ENCODE measurements at regions not wholly inside any gene's neighbourhood (a gene's known extent, or its start where the extent isn't known, plus 50 kb on each side); places are given as distances from the start of the nearest gene placed in this dataset.

GRCh38 chr2:2855297-2855696 is 522.3 kb downstream of the EIPR1 start:
- Histone ChIP-seq H3K9ac (ENCODE audit: low read length) (no peak overlapping the region), H3K27ac (ENCODE audit: low read depth, low read length) (no peak overlapping the region), H3K4me1 (ENCODE audit: insufficient read depth, low read length) (no peaks in the 10 kb centered on the region), H3K4me3 (ENCODE audit: low read depth in 1 of 2, low read length in 2 of 2) (no peak overlapping the region), H3K36me3 (ENCODE audit: insufficient read depth, low read length) (no peaks in the 10 kb centered on the region), H3K9me3 (ENCODE audit: low read length) (no peaks in the 10 kb centered on the region), H3K27me3 (ENCODE audit: control insufficient read depth in 1 of 2, insufficient read depth in 2 of 2, low read length in 2 of 2) (no peaks in the 10 kb centered on the region)

- Histone ChIP-seq H3K27me3 (ENCODE audit: control insufficient read depth in 1 of 2, insufficient read depth in 2 of 2, low read length in 2 of 2) (no peaks in the 10 kb centered on the region), H3K36me3 (ENCODE audit: insufficient read depth, low read length) (no peaks in the 10 kb centered on the region), H3K4me3 (ENCODE audit: low read depth in 1 of 2, low read length in 2 of 2) (no peak overlapping the region), H3K4me1 (ENCODE audit: insufficient read depth, low read length) (no peaks in the 10 kb centered on the region), H3K9me3 (ENCODE audit: low read length) (no peaks in the 10 kb centered on the region), H3K27ac (ENCODE audit: low read depth, low read length) (no peak overlapping the region), H3K9ac (ENCODE audit: low read length) (no peak overlapping the region)
Observed at GRCh38 chr2:2853346-2853745, 522.3 kb upstream of the MYT1L start.

DNA sequence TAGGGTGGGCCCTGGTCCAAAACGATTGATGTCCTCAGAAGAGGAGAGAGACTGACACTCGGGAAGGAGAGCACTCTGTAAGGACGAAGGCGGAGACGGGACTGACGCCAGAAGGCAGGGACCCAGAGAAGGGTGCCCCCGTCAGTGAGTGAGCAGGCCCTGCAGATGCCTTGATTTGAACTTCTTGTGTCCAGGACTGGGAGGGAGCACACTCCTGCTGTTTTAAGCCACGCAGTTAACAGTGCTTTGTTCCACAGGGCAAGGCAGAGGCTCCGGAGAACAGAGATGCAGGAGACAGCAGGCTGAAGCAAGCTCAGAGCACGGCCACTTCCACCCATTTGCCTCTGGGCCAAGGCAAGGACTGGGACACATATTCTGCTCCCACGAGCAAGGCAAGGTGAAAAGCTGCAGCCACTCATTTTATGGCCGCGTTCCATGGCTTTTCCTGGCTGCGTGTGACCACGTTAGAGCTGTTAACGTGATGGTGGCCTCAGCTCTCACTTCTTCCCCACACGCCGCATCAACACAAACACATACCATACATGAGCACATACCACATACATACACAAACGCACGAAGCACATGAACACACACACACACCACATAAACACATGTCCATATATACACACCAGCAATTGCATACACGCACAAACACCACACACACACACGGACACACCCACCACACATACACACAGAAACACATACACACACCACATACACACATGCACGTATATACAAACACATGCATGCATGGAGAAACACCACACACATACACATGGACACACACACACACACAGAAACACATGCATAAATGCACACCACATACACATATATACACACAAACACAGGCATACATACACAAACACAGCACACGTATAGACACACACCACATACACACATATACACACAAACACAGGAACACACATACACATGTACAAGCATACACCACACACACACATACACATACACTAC is 521.0 kb upstream of the MYT1L start:
- no peaks in the 10 kb centered on the region for H3K27me3 ChIP-seq (ENCODE audit: control insufficient read depth in 1 of 2, insufficient read depth in 2 of 2, low read length in 2 of 2)
- H3K9me3 ChIP-seq (ENCODE audit: low read length): no peaks in the 10 kb centered on the region
- H3K9ac ChIP-seq (ENCODE audit: low read length): no peak overlapping the region
- no peaks in the 10 kb centered on the region for H3K36me3 ChIP-seq (ENCODE audit: insufficient read depth, low read length)
- H3K27ac ChIP-seq (ENCODE audit: low read depth, low read length): no peak overlapping the region
- H3K4me1 ChIP-seq (ENCODE audit: insufficient read depth, low read length): no peaks in the 10 kb centered on the region
- H3K4me3 ChIP-seq (ENCODE audit: low read depth in 1 of 2, low read length in 2 of 2): no peak overlapping the region

GRCh38 chr2:2851316-2851715 is 520.2 kb upstream of the MYT1L start:
- H3K9ac ChIP-seq (ENCODE audit: low read length): no peak overlapping the region
- no peaks in the 10 kb centered on the region for H3K4me1 ChIP-seq (ENCODE audit: insufficient read depth, low read length)
- no peak overlapping the region for H3K27ac ChIP-seq (ENCODE audit: low read depth, low read length)
- no peak overlapping the region for H3K4me3 ChIP-seq (ENCODE audit: low read depth in 1 of 2, low read length in 2 of 2)
- H3K27me3 ChIP-seq (ENCODE audit: control insufficient read depth in 1 of 2, insufficient read depth in 2 of 2, low read length in 2 of 2): no peaks in the 10 kb centered on the region
- H3K36me3 ChIP-seq (ENCODE audit: insufficient read depth, low read length): no peaks in the 10 kb centered on the region
- no peaks in the 10 kb centered on the region for H3K9me3 ChIP-seq (ENCODE audit: low read length)

DNA sequence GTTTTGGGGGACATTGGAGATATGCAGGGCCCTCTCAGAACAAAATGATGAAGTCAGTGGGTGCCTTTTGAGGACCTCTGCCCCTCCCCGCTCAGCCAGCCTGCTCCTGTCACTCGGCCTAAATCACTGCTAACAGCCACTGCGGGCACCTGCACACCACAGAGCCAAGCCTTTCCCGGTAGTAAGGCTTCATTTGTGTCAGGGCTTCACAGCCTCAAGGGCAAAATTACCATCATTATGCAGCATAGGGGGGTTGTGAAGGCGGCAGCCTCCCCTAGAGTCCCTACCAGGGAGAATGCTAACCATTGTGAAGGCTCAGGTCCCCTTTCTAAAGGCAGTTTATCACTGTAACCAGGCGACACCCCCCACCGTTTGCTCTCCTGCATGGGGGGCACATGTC is 519.8 kb upstream of the MYT1L start:
- Histone ChIP-seq H3K36me3 (ENCODE audit: insufficient read depth, low read length) (no peaks in the 10 kb centered on the region), H3K4me3 (ENCODE audit: low read depth in 1 of 2, low read length in 2 of 2) (no peak overlapping the region), H3K4me1 (ENCODE audit: insufficient read depth, low read length) (no peaks in the 10 kb centered on the region), H3K9me3 (ENCODE audit: low read length) (no peaks in the 10 kb centered on the region), H3K27me3 (ENCODE audit: control insufficient read depth in 1 of 2, insufficient read depth in 2 of 2, low read length in 2 of 2) (no peaks in the 10 kb centered on the region), H3K27ac (ENCODE audit: low read depth, low read length) (no peak overlapping the region), H3K9ac (ENCODE audit: low read length) (no peak overlapping the region)

DNA sequence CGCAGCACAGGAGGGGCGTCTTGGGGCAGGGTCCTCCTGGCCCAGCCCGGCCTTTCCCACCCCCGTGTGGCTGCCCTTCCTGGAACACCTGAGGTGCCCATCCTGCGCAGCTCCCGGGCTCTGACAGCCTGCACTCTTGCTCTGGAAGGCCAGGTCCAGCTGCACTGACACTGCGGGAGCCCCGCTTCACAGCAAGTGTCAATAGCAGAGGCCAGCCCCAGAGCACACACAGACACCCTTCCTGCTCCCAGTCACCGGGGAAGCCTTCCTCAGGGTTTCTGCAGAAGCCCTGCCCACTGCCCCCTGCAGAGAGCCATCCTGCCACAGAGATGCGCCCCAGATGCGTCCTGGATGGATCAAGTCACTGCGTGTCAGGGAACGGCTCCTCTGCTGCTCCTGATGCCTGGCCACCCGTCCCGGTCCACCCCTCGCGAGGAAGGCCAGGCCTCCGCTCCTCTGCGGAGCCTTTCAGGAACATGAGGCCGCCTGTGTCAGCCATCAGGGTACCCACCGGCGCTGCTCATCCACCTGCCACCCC is 519.2 kb upstream of the MYT1L start:
- Histone ChIP-seq H3K4me1 (ENCODE audit: insufficient read depth, low read length) (no peaks in the 10 kb centered on the region), H3K9ac (ENCODE audit: low read length) (no peak overlapping the region), H3K27me3 (ENCODE audit: control insufficient read depth in 1 of 2, insufficient read depth in 2 of 2, low read length in 2 of 2) (no peaks in the 10 kb centered on the region), H3K27ac (ENCODE audit: low read depth, low read length) (no peak overlapping the region), H3K4me3 (ENCODE audit: low read depth in 1 of 2, low read length in 2 of 2) (no peak overlapping the region), H3K36me3 (ENCODE audit: insufficient read depth, low read length) (no peaks in the 10 kb centered on the region), H3K9me3 (ENCODE audit: low read length) (no peaks in the 10 kb centered on the region)

DNA sequence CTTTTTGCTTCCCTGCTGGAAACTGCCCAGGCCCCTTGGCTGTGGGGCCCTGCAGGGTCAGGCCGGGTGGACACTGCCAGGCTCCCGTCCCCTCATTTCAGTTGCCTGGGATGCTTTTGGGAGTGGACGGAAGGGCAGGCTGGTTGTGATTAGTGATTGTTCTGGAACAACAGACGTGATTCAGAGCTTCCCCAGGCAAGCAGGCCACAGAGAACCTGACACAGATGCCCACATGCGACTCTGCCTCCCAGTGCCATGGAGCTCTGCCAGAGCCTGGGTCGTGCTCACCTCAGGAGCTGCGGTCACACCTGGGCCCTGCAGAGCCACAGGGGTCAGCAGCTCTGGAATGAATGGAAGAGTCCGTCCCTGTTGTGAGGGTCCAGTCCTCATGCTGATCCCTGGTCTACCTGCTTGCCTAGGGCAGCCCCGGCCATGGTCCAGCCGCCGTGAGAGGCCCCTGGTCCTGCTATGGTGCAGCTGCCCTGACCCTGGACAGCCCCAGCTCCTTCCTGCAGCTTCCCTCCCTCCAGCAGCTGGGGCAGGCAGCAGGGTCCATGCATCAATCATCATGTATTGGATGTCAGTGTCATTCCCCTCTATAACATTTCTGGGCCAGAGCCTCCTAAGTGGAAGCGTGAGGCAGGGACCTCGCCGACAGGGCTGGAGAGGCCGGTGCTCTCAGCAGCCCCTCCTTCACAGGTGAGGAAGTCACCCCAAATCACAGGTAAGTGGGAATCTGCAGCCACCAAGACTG is 518.6 kb upstream of the MYT1L start:
- no peak overlapping the region for H3K9ac ChIP-seq (ENCODE audit: low read length)
- no peak overlapping the region for H3K4me3 ChIP-seq (ENCODE audit: low read depth in 1 of 2, low read length in 2 of 2)
- H3K27me3 ChIP-seq (ENCODE audit: control insufficient read depth in 1 of 2, insufficient read depth in 2 of 2, low read length in 2 of 2): no peaks in the 10 kb centered on the region
- H3K27ac ChIP-seq (ENCODE audit: low read depth, low read length): no peak overlapping the region
- H3K36me3 ChIP-seq (ENCODE audit: insufficient read depth, low read length): no peaks in the 10 kb centered on the region
- H3K4me1 ChIP-seq (ENCODE audit: insufficient read depth, low read length): no peaks in the 10 kb centered on the region
- H3K9me3 ChIP-seq (ENCODE audit: low read length): no peaks in the 10 kb centered on the region

DNA sequence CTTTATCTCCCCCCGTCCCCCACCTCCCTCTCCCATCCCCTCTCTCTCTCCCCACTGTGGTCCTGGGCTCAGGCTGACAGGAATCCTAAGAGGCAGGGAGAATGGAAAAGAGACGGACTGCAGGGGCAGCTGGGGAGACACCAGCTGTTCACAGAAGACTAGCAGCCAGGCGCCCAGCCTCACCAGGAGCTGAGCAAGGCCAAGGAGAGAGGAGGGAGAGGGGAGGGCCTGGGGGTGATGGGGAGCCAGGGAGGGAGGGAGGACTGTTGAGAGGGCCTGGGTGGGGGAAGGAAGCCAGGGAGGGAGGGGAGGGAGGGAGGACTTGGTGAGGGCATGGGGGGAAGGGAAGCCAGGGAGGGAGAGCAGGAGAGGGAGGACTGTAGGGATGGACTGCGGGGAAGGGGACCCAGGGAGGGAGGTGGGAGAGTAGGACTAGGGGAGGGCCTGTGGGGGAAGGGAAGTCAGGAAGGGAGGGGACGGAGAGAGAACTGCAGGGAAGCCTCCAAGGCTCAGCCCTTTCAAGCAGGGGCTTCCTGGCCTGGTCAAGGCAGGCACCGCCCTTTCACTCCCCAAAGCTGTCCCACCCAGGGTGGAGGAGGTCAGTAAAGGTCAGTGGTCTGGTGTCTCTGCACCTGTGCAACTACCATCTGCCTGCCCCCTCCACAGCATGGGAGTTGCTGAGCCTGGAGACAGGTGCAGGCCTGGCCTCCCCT is 517.7 kb upstream of the MYT1L start:
- no peaks in the 10 kb centered on the region for H3K27me3 ChIP-seq (ENCODE audit: control insufficient read depth in 1 of 2, insufficient read depth in 2 of 2, low read length in 2 of 2)
- H3K9ac ChIP-seq (ENCODE audit: low read length): no peak overlapping the region
- H3K36me3 ChIP-seq (ENCODE audit: insufficient read depth, low read length): no peaks in the 10 kb centered on the region
- no peak overlapping the region for H3K27ac ChIP-seq (ENCODE audit: low read depth, low read length)
- no peak overlapping the region for H3K4me3 ChIP-seq (ENCODE audit: low read depth in 1 of 2, low read length in 2 of 2)
- H3K9me3 ChIP-seq (ENCODE audit: low read length): no peaks in the 10 kb centered on the region
- no peaks in the 10 kb centered on the region for H3K4me1 ChIP-seq (ENCODE audit: insufficient read depth, low read length)

- H3K9me3 ChIP-seq (ENCODE audit: low read length): no peaks in the 10 kb centered on the region
- no peak overlapping the region for H3K4me3 ChIP-seq (ENCODE audit: low read depth in 1 of 2, low read length in 2 of 2)
- H3K9ac ChIP-seq (ENCODE audit: low read length): no peak overlapping the region
- H3K4me1 ChIP-seq (ENCODE audit: insufficient read depth, low read length): no peaks in the 10 kb centered on the region
- H3K27me3 ChIP-seq (ENCODE audit: control insufficient read depth in 1 of 2, insufficient read depth in 2 of 2, low read length in 2 of 2): no peaks in the 10 kb centered on the region
- H3K27ac ChIP-seq (ENCODE audit: low read depth, low read length): no peak overlapping the region
- H3K36me3 ChIP-seq (ENCODE audit: insufficient read depth, low read length): no peaks in the 10 kb centered on the region
Observed at GRCh38 chr2:2848198-2848597, 517.1 kb upstream of the MYT1L start.

DNA sequence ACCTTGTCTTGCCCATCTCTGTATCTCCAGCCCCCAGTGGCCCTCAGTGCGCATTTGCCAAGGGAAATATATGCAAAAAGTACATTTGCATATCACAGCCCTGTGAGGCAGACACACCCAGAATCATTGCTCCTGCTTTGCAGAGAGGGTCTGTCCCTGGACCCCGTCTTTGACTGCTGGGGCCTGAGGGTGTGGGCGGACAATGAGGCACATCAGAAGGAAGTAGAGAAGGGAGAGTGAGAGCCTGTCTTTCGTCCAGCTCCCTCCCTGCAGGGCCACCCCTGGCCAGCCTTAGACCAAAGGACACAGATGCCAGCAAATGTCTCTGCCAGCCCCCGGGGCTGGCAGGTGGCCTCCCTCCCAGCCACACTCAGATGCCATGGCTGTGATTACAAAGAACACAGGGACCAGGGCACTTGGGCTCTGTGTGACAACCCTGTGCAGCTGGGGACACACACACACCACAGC is 516.2 kb upstream of the MYT1L start:
- Histone ChIP-seq H3K27me3 (ENCODE audit: control insufficient read depth in 1 of 2, insufficient read depth in 2 of 2, low read length in 2 of 2) (no peaks in the 10 kb centered on the region), H3K9me3 (ENCODE audit: low read length) (no peaks in the 10 kb centered on the region), H3K36me3 (ENCODE audit: insufficient read depth, low read length) (no peaks in the 10 kb centered on the region), H3K4me1 (ENCODE audit: insufficient read depth, low read length) (no peaks in the 10 kb centered on the region), H3K9ac (ENCODE audit: low read length) (no peak overlapping the region), H3K27ac (ENCODE audit: low read depth, low read length) (no peak overlapping the region), H3K4me3 (ENCODE audit: low read depth in 1 of 2, low read length in 2 of 2) (no peak overlapping the region)

Data from muscle layer of colon (tissue), 2 donors.